ENCODE measurements at regions not wholly inside any gene's neighbourhood (a gene's known extent, or its start where the extent isn't known, plus 50 kb on each side); places are given as distances from the start of the nearest gene placed in this dataset.

DNA sequence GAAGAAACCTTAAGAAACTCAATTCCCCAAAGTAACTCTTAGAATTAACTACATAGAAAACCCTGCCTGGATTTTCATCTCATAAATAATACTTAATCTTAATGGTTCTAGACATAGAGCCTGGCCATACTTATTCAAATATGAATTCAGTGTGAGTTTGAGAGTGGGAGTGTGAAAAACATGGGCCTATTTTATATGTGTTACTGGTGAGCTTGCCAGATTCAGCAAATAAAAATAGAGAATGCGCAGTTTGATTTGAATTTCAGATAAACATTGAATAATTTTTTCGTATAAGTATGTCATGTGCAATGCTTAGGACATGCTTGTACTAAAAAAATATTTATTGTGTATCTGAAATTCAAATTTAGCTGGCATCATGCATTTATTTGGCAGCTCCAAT is 473.9 kb upstream of the FZD8 start:
- no peak overlapping the region for H2AK5ac ChIP-seq (ENCODE audit: low read depth, low read length)
- H3K27ac ChIP-seq (ENCODE audit: low read depth, low read length) = no peak overlapping the region
- H3K4me1 ChIP-seq (replicated peaks in 1 of 4; ENCODE audit: control insufficient read depth in 3 of 4, insufficient read depth in 4 of 4, low read length in 3 of 4) = no peaks in the 10 kb centered on the region
- WGBS, 2 experiments (ENCODE audit: extremely low coverage in 1 of 2, insufficient coverage in 1 of 2, insufficient read length in 1 of 2, insufficient replicate concordance in 2 of 2, low coverage in 1 of 2, low lambda C conversion rate in 2 of 2, missing lambda C conversion rate in 1 of 2) = 100% methylated on average over 2 of the region's 2 CpGs; no CpG with 5 or more reads in 1 of the 2 experiments
- no peak overlapping the region for H2AFZ ChIP-seq (ENCODE audit: low read length)
- H3K4ac ChIP-seq (replicated peaks; ENCODE audit: insufficient read length, low read depth, low read length) = no peak overlapping the region
- no peak overlapping the region for H3K9ac ChIP-seq (replicated peaks in 1 of 4; ENCODE audit: extremely low read depth in 1 of 4, low read depth in 3 of 4, low read length in 3 of 4)
- H2BK5ac ChIP-seq (ENCODE audit: low read depth, low read length) = no peak overlapping the region
- no peaks in the 10 kb centered on the region for H3K27me3 ChIP-seq (replicated peaks in 1 of 4; ENCODE audit: control insufficient read depth in 3 of 4, extremely low read depth in 1 of 4, insufficient read depth in 3 of 4, low read length in 3 of 4)
- no peak overlapping the region for H2BK12ac ChIP-seq (ENCODE audit: low read depth, low read length)
- no peaks in the 10 kb centered on the region for H3K23me2 ChIP-seq (ENCODE audit: low read depth, low read length)
- no peaks in the 10 kb centered on the region for H3K79me1 ChIP-seq (ENCODE audit: low read depth, low read length)
- H3K14ac ChIP-seq (ENCODE audit: insufficient read length) = no peak overlapping the region
- no peak for FAIRE-seq
- no peak overlapping the region for H2BK120ac ChIP-seq (replicated peaks; ENCODE audit: low read depth, low read length)
- no peaks in the 10 kb centered on the region for H3K79me2 ChIP-seq (ENCODE audit: control insufficient read depth in 1 of 2, insufficient read depth in 2 of 2, low read length in 2 of 2)
- no peak overlapping the region for H3K4me2 ChIP-seq (ENCODE audit: insufficient read depth in 1 of 2, low read depth in 2 of 2, low read length in 2 of 2)
- no peak overlapping the region for H2BK20ac ChIP-seq (ENCODE audit: low read length)
- H4K8ac ChIP-seq (ENCODE audit: extremely low read depth, insufficient read depth, low read length) = no peak overlapping the region
- ChIA-PET POLR2A (ENCODE audit: partially characterized antibody) (no interaction called here), CTCF (ENCODE audit: partially characterized antibody) (interaction anchor here (0.6 kb wide), 1 partner anchor 85 kb away, joined by 3 read pairs; no protein-coding TSS in a partner anchor)
- H3K23ac ChIP-seq (ENCODE audit: insufficient read length) = no peak overlapping the region
- H3K9me3 ChIP-seq (ENCODE audit: insufficient read depth in 2 of 2, low read depth in 1 of 2, low read length in 1 of 2) = no peaks in the 10 kb centered on the region
- DNase-seq (ENCODE audit: low read depth in 1 of 2, low spot score in 2 of 2) = no peak
- no peak overlapping the region for H3K4me3 ChIP-seq (ENCODE audit: extremely low read depth in 1 of 4, insufficient read depth in 2 of 4, low read depth in 3 of 4, low read length in 4 of 4)
- H2BK15ac ChIP-seq (ENCODE audit: low read length) = no peak overlapping the region
- H4K20me1 ChIP-seq (replicated peaks in 1 of 2; ENCODE audit: control insufficient read depth in 1 of 2, insufficient read depth in 2 of 2, low read length in 2 of 2) = no peaks in the 10 kb centered on the region
- no peak overlapping the region for H3K56ac ChIP-seq (replicated peaks; ENCODE audit: insufficient read length, low read depth, low read length)
- no peak overlapping the region for H4K91ac ChIP-seq (replicated peaks; ENCODE audit: insufficient read length, low read length)
- no peak overlapping the region for H4K5ac ChIP-seq (ENCODE audit: insufficient read length, low read depth, low read length)
- no peaks in the 10 kb centered on the region for H3K36me3 ChIP-seq (ENCODE audit: control insufficient read depth in 2 of 4, insufficient read depth in 4 of 4, low read length in 3 of 4)
- H3K18ac ChIP-seq (ENCODE audit: extremely low read depth, low read length) = no peak overlapping the region
- TF ChIP-seq SIRT6 (IDR thresholded peaks at IDR 0.05; ENCODE audit: low read length) (no peak), CTBP2 (IDR thresholded peaks at IDR 0.05; ENCODE audit: borderline replicate concordance, insufficient read depth, insufficient read length, low read length) (no peak), ASH2L (IDR thresholded peaks at IDR 0.05; ENCODE audit: low read length) (no peak), JUND (IDR thresholded peaks at IDR 0.05; ENCODE audit: low read length) (no peak)
